PFSK-1 (cell line): ENCODE measurements at regions not wholly inside any gene's neighbourhood (a gene's known extent, or its start where the extent isn't known, plus 50 kb on each side); places are given as distances from the start of the nearest gene placed in this dataset.

Experiments
- FOXP2 ChIP-seq: optimal IDR thresholded peaks from 2 replicates; pipeline ENCODE3; 2011; ENCODE audit warnings: borderline replicate concordance, control low read depth, inconsistent platforms; ENCODE audit not compliant: insufficient read depth; ENCODE audit errors: extremely low read length, extremely low read depth
- POLR2AphosphoS5 ChIP-seq: IDR thresholded peaks from 2 replicates; pipeline ENCODE4 v1.6.1; 2012; ENCODE audit warnings: low read depth, mild to moderate bottlenecking, control low read depth, low read length, moderate library complexity
- REST ChIP-seq, 2 experiments: IDR thresholded peaks; 2 replicates each; pipeline versions ENCODE4 v1.6.1 to v1.8.0; 2011 to 2012; ENCODE audit warnings: low read depth in 2 of 2, low read length in 2 of 2, control low read depth in 1 of 2, inconsistent platforms in 1 of 2, mild to moderate bottlenecking in 1 of 2, moderate library complexity in 1 of 2; ENCODE audit not compliant: insufficient read depth in 1 of 2
- SIN3A ChIP-seq: IDR thresholded peaks from 2 replicates; pipeline ENCODE4 v1.6.1; 2012; ENCODE audit warnings: mild to moderate bottlenecking, low read length, moderate library complexity, borderline replicate concordance; ENCODE audit not compliant: insufficient read depth
- TAF1 ChIP-seq: IDR thresholded peaks from 2 replicates; pipeline ENCODE4 v1.6.1; 2012; ENCODE audit warnings: low read length, control low read depth, borderline replicate concordance; ENCODE audit not compliant: insufficient read depth

DNA sequence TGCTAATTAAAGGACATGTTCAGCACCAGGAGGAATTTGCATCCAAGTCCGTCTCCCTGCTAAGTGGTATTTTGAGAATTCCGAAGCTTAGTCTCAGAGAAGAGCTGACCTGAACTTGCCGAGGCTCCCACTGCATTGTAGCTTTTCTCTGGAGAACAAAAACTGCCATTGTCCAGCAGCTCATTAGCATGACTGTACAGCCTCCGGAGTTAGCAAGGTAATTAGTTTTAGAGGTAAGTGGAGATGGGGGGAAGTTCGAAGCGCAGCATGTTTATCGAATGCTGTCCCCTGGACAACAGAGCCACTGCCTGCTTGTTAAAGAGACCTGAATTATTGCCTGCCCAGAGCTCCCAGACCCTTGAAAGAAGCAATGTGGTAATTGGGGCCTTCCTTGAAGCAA lies 160.3 kb upstream of the PELI2 start:
- TF ChIP-seq SIN3A, result no peak
- no peak for TF ChIP-seq TAF1
- TF ChIP-seq POLR2AphosphoS5, result no peak
- TF ChIP-seq FOXP2, result no peak
- TF ChIP-seq REST (IDR thresholded peaks at IDR 0.05; ENCODE audit: insufficient read depth in 1 of 2, low read depth in 2 of 2, low read length in 2 of 2), result no peak

- no peak for TF ChIP-seq REST (IDR thresholded peaks at IDR 0.05; ENCODE audit: insufficient read depth in 1 of 2, low read depth in 2 of 2, low read length in 2 of 2)
- no peak for TF ChIP-seq FOXP2
- TF ChIP-seq POLR2AphosphoS5, result no peak
- TF ChIP-seq TAF1, result no peak
- TF ChIP-seq SIN3A, result no peak
Observed at GRCh38 chr14:55963295-55963694, 154.9 kb upstream of the PELI2 start.

GRCh38 chr14:55964091-55964490 lies 154.1 kb upstream of the PELI2 start:
- TF ChIP-seq REST (IDR thresholded peaks at IDR 0.05; ENCODE audit: insufficient read depth in 1 of 2, low read depth in 2 of 2, low read length in 2 of 2) (no peak), SIN3A (no peak), POLR2AphosphoS5 (no peak), FOXP2 (no peak), TAF1 (no peak)

- TF ChIP-seq SIN3A (no peak), FOXP2 (no peak), POLR2AphosphoS5 (no peak), REST (IDR thresholded peaks at IDR 0.05; ENCODE audit: insufficient read depth in 1 of 2, low read depth in 2 of 2, low read length in 2 of 2) (no peak), TAF1 (no peak)
Observed at GRCh38 chr14:55964821-55965220, 153.4 kb upstream of the PELI2 start.

DNA sequence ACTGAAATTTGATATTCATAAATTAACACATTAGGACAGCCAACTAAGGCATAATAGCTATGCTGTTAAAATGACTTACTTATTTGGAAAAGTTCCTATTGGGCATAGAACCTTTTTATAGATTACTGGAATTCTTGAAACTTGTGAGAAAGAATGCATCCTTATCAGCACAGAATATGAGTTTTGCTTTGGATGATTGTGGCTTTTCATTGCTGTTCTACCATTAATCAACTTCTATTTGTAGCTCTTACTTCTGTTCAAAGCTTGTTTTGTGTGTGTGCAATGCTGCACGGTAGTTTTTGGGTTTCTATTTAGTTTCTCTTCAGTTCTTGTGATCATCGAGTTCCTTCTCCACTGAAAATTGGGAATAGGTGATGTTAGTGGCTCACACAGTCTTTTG lies 152.4 kb upstream of the PELI2 start:
- TF ChIP-seq TAF1, result no peak
- TF ChIP-seq FOXP2, result no peak
- no peak for TF ChIP-seq SIN3A
- TF ChIP-seq POLR2AphosphoS5, result no peak
- no peak for TF ChIP-seq REST (IDR thresholded peaks at IDR 0.05; ENCODE audit: insufficient read depth in 1 of 2, low read depth in 2 of 2, low read length in 2 of 2)
